ENCODE measurements at regions not wholly inside any gene's neighbourhood (a gene's known extent, or its start where the extent isn't known, plus 50 kb on each side); places are given as distances from the start of the nearest gene placed in this dataset.
A peak's percentile ranks its signal among the peaks of the same experiment; 100 is the strongest.

- Histone ChIP-seq H3K18ac (ENCODE audit: extremely low read depth, low read length) (no peak overlapping the region), H3K36me3 (ENCODE audit: control insufficient read depth in 2 of 4, insufficient read depth in 4 of 4, low read length in 3 of 4) (no peaks in the 10 kb centered on the region), H4K20me1 (replicated peaks in 1 of 2; ENCODE audit: control insufficient read depth in 1 of 2, insufficient read depth in 2 of 2, low read length in 2 of 2) (no peaks in the 10 kb centered on the region), H3K4me3 (ENCODE audit: extremely low read depth in 1 of 4, insufficient read depth in 2 of 4, low read depth in 3 of 4, low read length in 4 of 4) (no peak overlapping the region), H2BK120ac (replicated peaks; ENCODE audit: low read depth, low read length) (no peak overlapping the region), H2AFZ (ENCODE audit: low read length) (no peak overlapping the region), H3K4me2 (ENCODE audit: insufficient read depth in 1 of 2, low read depth in 2 of 2, low read length in 2 of 2) (peak overlapping the region in 1 of 2 experiments; percentile 45; a peak in 1 of 4 replicates), H3K4ac (replicated peaks; ENCODE audit: insufficient read length, low read depth, low read length) (no peak overlapping the region), H3K14ac (ENCODE audit: insufficient read length) (no peak overlapping the region), H4K91ac (replicated peaks; ENCODE audit: insufficient read length, low read length) (no peak overlapping the region), H3K9ac (replicated peaks in 1 of 4; ENCODE audit: extremely low read depth in 1 of 4, low read depth in 3 of 4, low read length in 3 of 4) (no peak overlapping the region), H4K8ac (ENCODE audit: extremely low read depth, insufficient read depth, low read length) (no peak overlapping the region), H3K23me2 (ENCODE audit: low read depth, low read length) (no peaks in the 10 kb centered on the region), H3K56ac (replicated peaks; ENCODE audit: insufficient read length, low read depth, low read length) (no peak overlapping the region), H2BK15ac (ENCODE audit: low read length) (no peak overlapping the region), H2BK12ac (ENCODE audit: low read depth, low read length) (no peak overlapping the region), H3K79me2 (ENCODE audit: control insufficient read depth in 1 of 2, insufficient read depth in 2 of 2, low read length in 2 of 2) (no peaks in the 10 kb centered on the region), H2BK20ac (ENCODE audit: low read length) (no peak overlapping the region), H3K27me3 (replicated peaks in 1 of 4; ENCODE audit: control insufficient read depth in 3 of 4, extremely low read depth in 1 of 4, insufficient read depth in 3 of 4, low read length in 3 of 4) (no peaks in the 10 kb centered on the region), H3K79me1 (ENCODE audit: low read depth, low read length) (no peaks in the 10 kb centered on the region), H3K27ac (ENCODE audit: low read depth, low read length) (no peak overlapping the region), H2BK5ac (ENCODE audit: low read depth, low read length) (peak overlapping the region; percentile 39; the same call in 1 of the 2 replicates), H3K23ac (ENCODE audit: insufficient read length) (no peak overlapping the region), H3K9me3 (ENCODE audit: insufficient read depth in 2 of 2, low read depth in 1 of 2, low read length in 1 of 2) (no peaks in the 10 kb centered on the region), H4K5ac (ENCODE audit: insufficient read length, low read depth, low read length) (peak overlapping the region; percentile 80), H2AK5ac (ENCODE audit: low read depth, low read length) (no peak overlapping the region), H3K4me1 (replicated peaks in 1 of 4; ENCODE audit: control insufficient read depth in 3 of 4, insufficient read depth in 4 of 4, low read length in 3 of 4) (peaks cover 0 to 9% (median 1%) of the 10 kb centered on the region in 4 experiments; a peak in 1 of 7 replicates)
- FAIRE-seq (peak; percentile 91), DNase-seq (ENCODE audit: low read depth in 1 of 2, low spot score in 2 of 2) (no peak)
- POLR2A ChIA-PET (ENCODE audit: partially characterized antibody), result no interaction called here
- no peak for TF ChIP-seq ASH2L (IDR thresholded peaks at IDR 0.05; ENCODE audit: low read length)
- TF ChIP-seq RNF2 (IDR thresholded peaks at IDR 0.05; ENCODE audit: borderline replicate concordance, low read depth, low read length, missing control alignments, poor library complexity, severe bottlenecking), result no peak
- TF ChIP-seq CHD2 (IDR thresholded peaks at IDR 0.05; ENCODE audit: low read length), result no peak
- no peak for TF ChIP-seq YY1 (IDR thresholded peaks at IDR 0.05; ENCODE audit: low read depth, low read length)
- TF ChIP-seq KDM4A (IDR thresholded peaks at IDR 0.05; ENCODE audit: low read depth, low read length, severe bottlenecking), result no peak
- TF ChIP-seq KDM1A (IDR thresholded peaks at IDR 0.05; ENCODE audit: borderline replicate concordance, low read length), result no peak
- TF ChIP-seq POU5F1 (IDR thresholded peaks at IDR 0.05; ENCODE audit: low read depth, low read length), result no peak
- TF ChIP-seq SRF (IDR thresholded peaks at IDR 0.05; ENCODE audit: low read depth, low read length), result no peak
- TF ChIP-seq CBX8 (IDR thresholded peaks at IDR 0.05; ENCODE audit: borderline replicate concordance, low read depth, low read length), result no peak
- CTCF ChIA-PET (ENCODE audit: partially characterized antibody), result no interaction called here
Observed at GRCh38 chrX:97835969-97836368, 952.3 kb downstream of the RPA4 start.
